Activated naive CD8-positive, alpha-beta T cell (primary cell): ENCODE measurements at regions not wholly inside any gene's neighbourhood (a gene's known extent, or its start where the extent isn't known, plus 50 kb on each side); places are given as distances from the start of the nearest gene placed in this dataset.

ENCODE experiments used
- H3K27ac Mint-ChIP-seq: one replicate; pipeline ENCODE4 v1.8.0; 2021; ENCODE audit warnings: mixed read lengths
- H3K27me3 Mint-ChIP-seq: one replicate; pipeline ENCODE4 v1.8.0; 2021; ENCODE audit warnings: mixed read lengths
- H3K36me3 Mint-ChIP-seq: one replicate; pipeline ENCODE4 v1.8.0; 2021; ENCODE audit warnings: mixed read lengths
- H3K4me1 Mint-ChIP-seq: one replicate; pipeline ENCODE4 v1.8.0; 2021; ENCODE audit warnings: low read depth, mixed read lengths
- H3K4me3 Mint-ChIP-seq: one replicate; pipeline ENCODE4 v1.8.0; 2021; ENCODE audit warnings: mild to moderate bottlenecking, mixed read lengths
- H3K9me3 Mint-ChIP-seq: one replicate; pipeline ENCODE4 v1.8.0; 2021; ENCODE audit warnings: low read depth, mixed read lengths

- Mint-ChIP-seq H3K27me3 (no peaks in the 10 kb centered on the region), H3K27ac (no peak overlapping the region), H3K36me3 (no peaks in the 10 kb centered on the region), H3K9me3 (peaks cover 35% of the 10 kb centered on the region), H3K4me1 (no peaks in the 10 kb centered on the region), H3K4me3 (no peak overlapping the region)
These were observed 259.4 kb downstream of the EPM2A start for GRCh38 chr6:145475794-145476396.

- H3K36me3 Mint-ChIP-seq = no peaks in the 10 kb centered on the region
- no peaks in the 10 kb centered on the region for H3K27me3 Mint-ChIP-seq
- H3K27ac Mint-ChIP-seq = no peak overlapping the region
- H3K9me3 Mint-ChIP-seq = peaks cover 18% of the 10 kb centered on the region
- no peaks in the 10 kb centered on the region for H3K4me1 Mint-ChIP-seq
- no peak overlapping the region for H3K4me3 Mint-ChIP-seq
These were observed 255.3 kb downstream of the EPM2A start for GRCh38 chr6:145480024-145480423.

- H3K9me3 Mint-ChIP-seq = peaks cover 17% of the 10 kb centered on the region
- no peaks in the 10 kb centered on the region for H3K27me3 Mint-ChIP-seq
- no peak overlapping the region for H3K4me3 Mint-ChIP-seq
- no peak overlapping the region for H3K27ac Mint-ChIP-seq
- H3K4me1 Mint-ChIP-seq = no peaks in the 10 kb centered on the region
- no peaks in the 10 kb centered on the region for H3K36me3 Mint-ChIP-seq
These were observed 251.9 kb downstream of the EPM2A start for GRCh38 chr6:145483191-145483996.

- Mint-ChIP-seq H3K36me3 (no peaks in the 10 kb centered on the region), H3K27me3 (no peaks in the 10 kb centered on the region), H3K4me3 (no peak overlapping the region), H3K4me1 (no peaks in the 10 kb centered on the region), H3K27ac (no peak overlapping the region), H3K9me3 (peaks cover 7% of the 10 kb centered on the region)
These were observed 250.0 kb downstream of the EPM2A start for GRCh38 chr6:145485288-145485687.

DNA sequence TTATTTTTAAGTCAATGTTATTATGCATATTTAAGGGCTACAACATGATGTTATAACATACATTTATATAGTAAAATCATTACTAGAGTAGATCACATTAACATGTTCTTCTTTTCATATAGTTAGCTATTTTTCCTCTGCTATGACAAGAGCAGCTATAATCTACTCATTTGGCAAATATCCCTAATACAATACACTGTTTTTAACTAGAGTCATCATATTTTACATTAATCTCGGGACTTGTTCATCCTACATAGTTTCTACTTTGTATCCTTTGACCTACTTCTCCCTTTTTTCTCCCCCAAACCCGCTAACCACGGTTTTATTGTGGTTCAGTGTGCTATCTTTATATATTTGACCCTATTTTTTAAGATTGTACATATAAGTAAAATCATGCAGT, 249.0 kb downstream of the EPM2A start:
- Mint-ChIP-seq H3K4me1 (no peaks in the 10 kb centered on the region), H3K27ac (no peak overlapping the region), H3K27me3 (no peaks in the 10 kb centered on the region)

GRCh38 chr6:145489583-145489982, 245.7 kb downstream of the EPM2A start:
- peaks cover 9% of the 10 kb centered on the region for H3K9me3 Mint-ChIP-seq

More for the DNA sequence above, 249.0 kb downstream of the EPM2A start:
- Mint-ChIP-seq H3K9me3 (peaks cover 4% of the 10 kb centered on the region), H3K4me3 (no peak overlapping the region), H3K36me3 (no peaks in the 10 kb centered on the region)

DNA sequence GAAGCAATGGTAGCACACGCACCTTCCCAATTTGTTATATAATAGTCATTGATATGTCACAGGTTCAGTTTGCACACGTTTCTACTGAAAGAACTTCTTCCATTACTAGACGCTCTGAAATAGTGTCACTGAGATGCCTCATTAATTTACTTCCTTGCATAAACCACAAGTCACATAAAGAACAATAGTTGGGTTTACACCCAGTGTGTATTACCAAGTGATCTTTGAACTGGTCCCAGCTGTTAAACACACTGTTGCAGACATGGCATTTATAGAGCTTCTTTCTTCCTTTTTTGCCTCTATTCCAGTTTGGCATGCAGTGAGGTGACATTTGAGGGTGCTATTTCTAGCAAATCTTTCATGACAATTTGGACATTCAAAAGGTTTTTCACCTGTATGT, 245.3 kb downstream of the EPM2A start:
- Mint-ChIP-seq H3K9me3 (peaks cover 10% of the 10 kb centered on the region), H3K4me3 (no peak overlapping the region), H3K4me1 (no peaks in the 10 kb centered on the region), H3K27ac (no peak overlapping the region), H3K36me3 (no peaks in the 10 kb centered on the region), H3K27me3 (no peaks in the 10 kb centered on the region)

More at GRCh38 chr6:145489583-145489982, 245.7 kb downstream of the EPM2A start:
- no peaks in the 10 kb centered on the region for H3K36me3 Mint-ChIP-seq
- no peak overlapping the region for H3K27ac Mint-ChIP-seq
- no peaks in the 10 kb centered on the region for H3K4me1 Mint-ChIP-seq
- H3K27me3 Mint-ChIP-seq = no peaks in the 10 kb centered on the region
- H3K4me3 Mint-ChIP-seq = no peak overlapping the region

- Mint-ChIP-seq H3K9me3 (peaks cover 10% of the 10 kb centered on the region), H3K4me1 (no peaks in the 10 kb centered on the region), H3K27ac (no peak overlapping the region)
These were observed 244.2 kb downstream of the EPM2A start for GRCh38 chr6:145491126-145491525.

DNA sequence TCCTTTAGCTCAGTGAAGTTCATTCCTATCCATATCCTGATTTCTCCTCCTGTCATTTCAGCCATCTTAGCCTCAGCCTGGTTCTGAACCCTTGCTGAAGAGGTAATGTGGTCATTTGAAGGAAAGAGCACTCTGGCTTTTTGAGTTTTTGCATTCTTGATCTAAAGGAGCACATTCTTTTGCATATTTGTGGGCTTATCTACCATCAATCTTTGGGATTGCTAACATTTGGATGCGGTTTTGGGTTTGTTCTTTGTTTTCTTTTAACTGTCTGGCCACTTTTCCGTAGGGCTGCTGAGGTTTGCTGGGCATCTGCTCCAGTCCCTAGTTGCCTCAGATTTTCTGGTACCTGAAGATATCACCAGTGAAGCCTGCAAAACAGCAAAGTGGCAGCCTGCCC, 238.3 kb downstream of the EPM2A start:
- H3K9me3 Mint-ChIP-seq = peaks cover 14% of the 10 kb centered on the region
- H3K27me3 Mint-ChIP-seq = no peaks in the 10 kb centered on the region
- H3K4me1 Mint-ChIP-seq = no peaks in the 10 kb centered on the region

More at GRCh38 chr6:145491126-145491525, 244.2 kb downstream of the EPM2A start:
- Mint-ChIP-seq H3K4me3 (no peak overlapping the region), H3K27me3 (no peaks in the 10 kb centered on the region), H3K36me3 (no peaks in the 10 kb centered on the region)

GRCh38 chr6:145498425-145498824, 236.9 kb downstream of the EPM2A start:
- Mint-ChIP-seq H3K27ac (no peak overlapping the region), H3K4me1 (no peaks in the 10 kb centered on the region), H3K9me3 (peaks cover 14% of the 10 kb centered on the region), H3K36me3 (no peaks in the 10 kb centered on the region), H3K4me3 (no peak overlapping the region), H3K27me3 (no peaks in the 10 kb centered on the region)

More for the DNA sequence above, 238.3 kb downstream of the EPM2A start:
- no peak overlapping the region for H3K27ac Mint-ChIP-seq
- H3K36me3 Mint-ChIP-seq = no peaks in the 10 kb centered on the region
- H3K4me3 Mint-ChIP-seq = no peak overlapping the region

- Mint-ChIP-seq H3K9me3 (peaks cover 4% of the 10 kb centered on the region), H3K27me3 (no peaks in the 10 kb centered on the region), H3K4me1 (no peaks in the 10 kb centered on the region), H3K4me3 (no peak overlapping the region), H3K36me3 (no peaks in the 10 kb centered on the region), H3K27ac (no peak overlapping the region)
These were observed 232.9 kb downstream of the EPM2A start for GRCh38 chr6:145502416-145502815.

DNA sequence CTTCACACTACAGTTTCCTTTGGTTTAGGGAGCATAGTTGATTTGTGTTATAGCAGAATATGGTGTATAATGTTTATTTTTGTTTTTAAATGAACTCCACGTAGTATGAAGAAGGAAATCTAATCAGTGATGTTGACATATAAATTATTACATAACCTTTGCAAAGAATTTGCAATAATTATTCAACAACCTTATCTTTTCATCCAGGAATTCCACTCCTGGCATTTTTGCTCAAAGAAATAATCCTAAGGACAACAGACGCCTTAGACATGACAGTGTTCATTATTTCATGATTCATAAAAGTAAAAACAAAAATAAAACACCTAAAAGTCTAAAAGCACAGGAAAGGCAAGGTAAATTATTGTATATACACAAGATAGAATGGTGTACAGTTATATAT, 229.2 kb downstream of the EPM2A start:
- H3K9me3 Mint-ChIP-seq = peaks cover 26% of the 10 kb centered on the region
- H3K27ac Mint-ChIP-seq = no peak overlapping the region
- H3K36me3 Mint-ChIP-seq = peaks cover 4% of the 10 kb centered on the region
- no peaks in the 10 kb centered on the region for H3K27me3 Mint-ChIP-seq
- H3K4me1 Mint-ChIP-seq = no peaks in the 10 kb centered on the region
- H3K4me3 Mint-ChIP-seq = no peak overlapping the region

DNA sequence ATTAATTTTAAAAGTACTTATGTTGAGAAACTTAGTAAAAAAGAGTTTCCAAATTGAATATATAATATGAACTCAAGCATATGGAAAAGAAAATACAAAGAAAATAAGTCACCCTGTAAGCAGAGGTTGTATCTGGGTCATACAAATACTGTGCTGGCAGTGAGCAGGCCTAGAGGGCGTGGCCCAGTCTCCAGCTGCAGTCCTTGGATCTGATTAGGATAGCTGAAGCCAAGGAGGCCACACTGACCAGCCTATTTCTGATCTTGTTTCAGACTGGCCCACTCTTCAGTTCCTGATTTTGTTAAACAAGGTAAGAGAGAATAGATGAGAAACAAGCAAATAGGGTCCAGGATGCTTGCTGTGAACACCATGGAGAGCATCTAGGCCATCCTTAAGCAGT, 228.8 kb downstream of the EPM2A start:
- Mint-ChIP-seq H3K4me3 (no peak overlapping the region), H3K9me3 (peaks cover 26% of the 10 kb centered on the region), H3K36me3 (peaks cover 4% of the 10 kb centered on the region), H3K27me3 (no peaks in the 10 kb centered on the region), H3K4me1 (no peaks in the 10 kb centered on the region), H3K27ac (no peak overlapping the region)

DNA sequence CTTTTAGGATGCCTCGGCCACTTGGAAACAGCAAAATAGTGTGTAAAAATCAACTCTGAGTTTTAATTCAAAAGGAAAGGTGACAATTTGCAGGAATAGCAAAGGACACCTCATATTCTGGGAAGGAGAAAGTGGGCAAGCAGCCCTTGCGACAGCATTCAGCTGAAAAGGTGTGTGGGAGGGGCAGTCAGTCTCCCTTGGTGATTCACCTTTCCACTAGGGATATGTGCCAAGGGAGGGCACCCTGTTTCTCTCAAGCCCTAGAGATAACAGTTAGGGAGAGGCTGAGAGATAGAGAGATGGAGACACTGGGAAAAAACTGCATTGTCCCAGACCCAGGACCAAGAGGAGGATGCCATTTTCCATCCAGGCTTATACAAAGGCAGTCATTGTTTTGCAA, 228.1 kb downstream of the EPM2A start:
- no peak overlapping the region for H3K27ac Mint-ChIP-seq
- peaks cover 29% of the 10 kb centered on the region for H3K9me3 Mint-ChIP-seq
- H3K4me1 Mint-ChIP-seq = no peaks in the 10 kb centered on the region
- peaks cover 4% of the 10 kb centered on the region for H3K36me3 Mint-ChIP-seq
- no peak overlapping the region for H3K4me3 Mint-ChIP-seq
- H3K27me3 Mint-ChIP-seq = no peaks in the 10 kb centered on the region

DNA sequence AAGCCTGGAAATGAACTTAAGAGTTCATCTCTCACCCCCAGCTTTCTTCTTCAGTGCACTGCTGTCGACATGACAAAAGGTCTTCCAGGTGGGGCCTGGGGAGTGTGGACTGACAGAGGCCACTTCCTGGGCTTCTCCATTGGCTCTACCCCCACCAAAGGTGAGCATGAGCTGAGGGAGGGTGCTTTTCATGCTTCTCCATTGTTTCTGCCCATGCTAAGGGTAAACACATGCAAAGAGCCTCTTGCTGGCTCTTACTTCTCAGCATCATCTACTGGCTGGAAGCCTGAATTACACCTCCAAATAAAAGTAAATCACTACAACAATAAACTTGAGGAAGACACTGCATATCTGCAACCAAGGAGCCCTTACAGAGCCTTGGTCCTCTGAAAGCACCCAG, 227.2 kb downstream of the EPM2A start:
- peaks cover 4% of the 10 kb centered on the region for H3K36me3 Mint-ChIP-seq
- H3K4me3 Mint-ChIP-seq = no peak overlapping the region
- H3K27me3 Mint-ChIP-seq = no peaks in the 10 kb centered on the region
- H3K27ac Mint-ChIP-seq = no peak overlapping the region
- H3K9me3 Mint-ChIP-seq = peaks cover 29% of the 10 kb centered on the region
- H3K4me1 Mint-ChIP-seq = no peaks in the 10 kb centered on the region

DNA sequence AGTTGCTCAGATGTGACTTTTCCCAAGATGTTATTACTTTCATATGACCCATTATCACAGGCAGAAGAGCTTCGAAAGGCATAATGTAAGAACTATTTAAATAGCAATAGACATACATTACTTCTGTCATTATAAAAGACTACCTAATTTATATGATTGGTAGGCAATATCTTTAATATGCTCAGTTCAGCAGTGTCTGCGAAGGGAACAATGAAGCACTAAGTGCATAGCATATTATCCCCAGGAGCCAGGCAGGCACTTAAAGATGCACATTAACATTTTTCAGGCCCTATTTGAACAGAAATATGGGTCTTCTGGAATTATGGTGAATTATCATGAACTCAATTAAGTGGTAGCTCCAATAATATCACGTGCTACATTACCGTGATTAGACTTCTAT, 217.8 kb downstream of the EPM2A start:
- no peaks in the 10 kb centered on the region for H3K4me1 Mint-ChIP-seq
- H3K27me3 Mint-ChIP-seq = no peaks in the 10 kb centered on the region
- H3K9me3 Mint-ChIP-seq = peaks cover 6% of the 10 kb centered on the region
- H3K36me3 Mint-ChIP-seq = no peaks in the 10 kb centered on the region
- H3K4me3 Mint-ChIP-seq = no peak overlapping the region
- no peak overlapping the region for H3K27ac Mint-ChIP-seq
